Panc1 (cell line): ENCODE measurements at regions not wholly inside any gene's neighbourhood (a gene's known extent, or its start where the extent isn't known, plus 50 kb on each side); places are given as distances from the start of the nearest gene placed in this dataset.

ENCODE experiments used
- ATAC-seq: fragments of 200-7000 bp; cut with Tn5 transposase; 2 replicates; pipeline ENCODE4 v1.9.1; 2020; ENCODE audit warnings: mild to moderate bottlenecking, moderate library complexity
- BruUV-seq: library from RNA; stranded (reverse); fragments of 400-500 nt; replicated peaks from 2 replicates; lab custom pipeline; 2021; lab: Mats Ljungman, UMichigan
- CTCF ChIA-PET: fragments of 300-600 bp; sonication (Branson Sonifier 250); formaldehyde crosslinking; loops from one replicate; lab custom pipeline; 2022; ENCODE audit warnings: antibody characterized with exemption; lab: Charles Lee
- POLR2A ChIA-PET: fragments of 300-600 bp; sonication (Branson Sonifier 250); formaldehyde crosslinking; loops from one replicate; lab custom pipeline; 2022; ENCODE audit warnings: antibody characterized with exemption; lab: Charles Lee
- DNase-seq: peaks from one replicate; pipeline ENCODE4 v3.0.0-alpha.2; 2010; ENCODE audit warnings: low read depth, low spot score
- H3K27ac ChIP-seq: 2 replicates; pipeline ENCODE4 v1.5.1; 2011; ENCODE audit warnings: mild to moderate bottlenecking, low read length, inconsistent platforms
- H3K27me3 ChIP-seq: fragments of 200-500 bp; sonication (Bioruptor generic); 2 replicates; pipeline ENCODE4 v1.6.0; 2014; ENCODE audit warnings: low read length, inconsistent platforms; ENCODE audit not compliant: control insufficient read depth, insufficient read depth
- H3K36me3 ChIP-seq: fragments of 200-500 bp; sonication (Bioruptor generic); 2 replicates; pipeline ENCODE4 v1.5.1; 2014; ENCODE audit warnings: inconsistent platforms, mild to moderate bottlenecking, low read length, moderate library complexity; ENCODE audit not compliant: control insufficient read depth, insufficient read depth
- H3K4me1 ChIP-seq: 2 replicates; pipeline ENCODE4 v1.5.1; 2011; ENCODE audit warnings: inconsistent platforms, mild to moderate bottlenecking, low read length, moderate library complexity; ENCODE audit not compliant: control insufficient read depth, insufficient read depth
- H3K4me3 ChIP-seq, 2 experiments: 2 replicates each; pipeline ENCODE4 v1.5.1; 2011 to 2012; ENCODE audit warnings: low read depth in 2 of 2, low read length in 2 of 2, mild to moderate bottlenecking in 2 of 2, inconsistent platforms in 1 of 2, moderate library complexity in 1 of 2
- H3K9me3 ChIP-seq: fragments of 200-500 bp; sonication (Bioruptor generic); 2 replicates; pipeline ENCODE4 v1.5.1; 2014; ENCODE audit warnings: low read depth, mild to moderate bottlenecking, inconsistent platforms, low read length, moderate library complexity; ENCODE audit not compliant: control insufficient read depth, insufficient read depth
- CTCF ChIP-seq: fragments of 450-650 bp; IDR thresholded peaks from 2 replicates; pipeline ENCODE4 v1.5.1; 2017; ENCODE audit warnings: mild to moderate bottlenecking
- POLR2AphosphoS5 ChIP-seq: IDR thresholded peaks from 2 replicates; pipeline ENCODE4 v1.6.1; 2012; ENCODE audit warnings: mild to moderate bottlenecking, low read depth, low read length, moderate library complexity
- SIN3A ChIP-seq: IDR thresholded peaks from 2 replicates; pipeline ENCODE4 v1.6.1; 2012; ENCODE audit warnings: low read depth, mild to moderate bottlenecking, low read length, moderate library complexity, borderline replicate concordance; ENCODE audit not compliant: insufficient read depth
- TCF7L2 ChIP-seq: IDR thresholded peaks from 2 replicates; pipeline ENCODE4 v1.6.1; 2011; ENCODE audit warnings: mild to moderate bottlenecking, low read depth, low read length, inconsistent platforms
- in situ Hi-C: cut with HindIII; loops from 2 replicates; pipeline ENCODE4 v1.10.0; 2016; ENCODE audit warnings: low sequenced_read_pairs, low pct_unique_long_range_greater_than_20kb
- intact Hi-C: fragments of 100-400 bp; cut with micrococcal nuclease; formaldehyde crosslinking; loops from one replicate; pipeline ENCODE4 v1.10.0; 2022; ENCODE audit not compliant: unreplicated experiment
- TF ChIP-seq, protein P1 (sequence below), 2 experiments: IDR thresholded peaks; 2 replicates each; pipeline ENCODE4 v1.6.1; 2011 to 2012; ENCODE audit warnings: low read depth in 2 of 2, control low read depth in 1 of 2, low read length in 1 of 2, mild to moderate bottlenecking in 1 of 2, moderate library complexity in 1 of 2; ENCODE audit not compliant: insufficient read depth in 1 of 2

GRCh38 chr6:50922579-50923525 is 104.2 kb downstream of the TFAP2B start:
- intact Hi-C loops (no loop called here), in situ Hi-C loops (no loop called here)
- no peak overlapping the region for H3K4me3 ChIP-seq
- no peaks in the 10 kb centered on the region for H3K9me3 ChIP-seq
- ATAC-seq (no peak), DNase-seq (no peak)
- H3K4me1 ChIP-seq = no peaks in the 10 kb centered on the region
- ChIA-PET CTCF (no interaction called here), POLR2A (no interaction called here)
- TF ChIP-seq TCF7L2 (no peak), CTCF (no peak), POLR2AphosphoS5 (no peak), SIN3A (no peak)
- TF ChIP-seq, protein P1, sequence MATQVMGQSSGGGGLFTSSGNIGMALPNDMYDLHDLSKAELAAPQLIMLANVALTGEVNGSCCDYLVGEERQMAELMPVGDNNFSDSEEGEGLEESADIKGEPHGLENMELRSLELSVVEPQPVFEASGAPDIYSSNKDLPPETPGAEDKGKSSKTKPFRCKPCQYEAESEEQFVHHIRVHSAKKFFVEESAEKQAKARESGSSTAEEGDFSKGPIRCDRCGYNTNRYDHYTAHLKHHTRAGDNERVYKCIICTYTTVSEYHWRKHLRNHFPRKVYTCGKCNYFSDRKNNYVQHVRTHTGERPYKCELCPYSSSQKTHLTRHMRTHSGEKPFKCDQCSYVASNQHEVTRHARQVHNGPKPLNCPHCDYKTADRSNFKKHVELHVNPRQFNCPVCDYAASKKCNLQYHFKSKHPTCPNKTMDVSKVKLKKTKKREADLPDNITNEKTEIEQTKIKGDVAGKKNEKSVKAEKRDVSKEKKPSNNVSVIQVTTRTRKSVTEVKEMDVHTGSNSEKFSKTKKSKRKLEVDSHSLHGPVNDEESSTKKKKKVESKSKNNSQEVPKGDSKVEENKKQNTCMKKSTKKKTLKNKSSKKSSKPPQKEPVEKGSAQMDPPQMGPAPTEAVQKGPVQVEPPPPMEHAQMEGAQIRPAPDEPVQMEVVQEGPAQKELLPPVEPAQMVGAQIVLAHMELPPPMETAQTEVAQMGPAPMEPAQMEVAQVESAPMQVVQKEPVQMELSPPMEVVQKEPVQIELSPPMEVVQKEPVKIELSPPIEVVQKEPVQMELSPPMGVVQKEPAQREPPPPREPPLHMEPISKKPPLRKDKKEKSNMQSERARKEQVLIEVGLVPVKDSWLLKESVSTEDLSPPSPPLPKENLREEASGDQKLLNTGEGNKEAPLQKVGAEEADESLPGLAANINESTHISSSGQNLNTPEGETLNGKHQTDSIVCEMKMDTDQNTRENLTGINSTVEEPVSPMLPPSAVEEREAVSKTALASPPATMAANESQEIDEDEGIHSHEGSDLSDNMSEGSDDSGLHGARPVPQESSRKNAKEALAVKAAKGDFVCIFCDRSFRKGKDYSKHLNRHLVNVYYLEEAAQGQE (IDR thresholded peaks at IDR 0.05; ENCODE audit: insufficient read depth in 1 of 2, low read depth in 2 of 2, low read length in 1 of 2) = no peak
- H3K27ac ChIP-seq = no peak overlapping the region
- no peaks in the 10 kb centered on the region for H3K36me3 ChIP-seq
- no TSS peak for BruUV-seq
- no peaks in the 10 kb centered on the region for H3K27me3 ChIP-seq

DNA sequence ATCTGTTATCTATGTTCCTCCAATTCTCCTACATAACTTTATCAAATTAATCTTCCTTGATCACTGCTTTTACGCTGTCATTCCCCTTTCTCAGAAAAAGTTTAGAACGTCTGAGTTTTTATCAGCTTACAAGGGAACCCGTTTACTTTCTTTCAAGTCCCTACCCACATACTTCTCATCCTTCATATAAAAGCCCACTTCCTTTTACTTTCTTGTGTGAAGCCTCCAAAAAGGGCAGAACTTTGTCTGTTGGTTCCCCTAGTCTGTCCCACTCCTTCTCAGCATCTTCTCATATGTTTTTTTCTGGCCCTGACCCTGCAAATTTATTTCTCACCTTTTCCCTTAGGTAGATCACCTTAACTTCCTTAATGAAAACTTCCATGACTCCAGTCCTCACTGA is 106.1 kb downstream of the TFAP2B start:
- no peak for TF ChIP-seq SIN3A
- TF ChIP-seq POLR2AphosphoS5 = no peak

DNA sequence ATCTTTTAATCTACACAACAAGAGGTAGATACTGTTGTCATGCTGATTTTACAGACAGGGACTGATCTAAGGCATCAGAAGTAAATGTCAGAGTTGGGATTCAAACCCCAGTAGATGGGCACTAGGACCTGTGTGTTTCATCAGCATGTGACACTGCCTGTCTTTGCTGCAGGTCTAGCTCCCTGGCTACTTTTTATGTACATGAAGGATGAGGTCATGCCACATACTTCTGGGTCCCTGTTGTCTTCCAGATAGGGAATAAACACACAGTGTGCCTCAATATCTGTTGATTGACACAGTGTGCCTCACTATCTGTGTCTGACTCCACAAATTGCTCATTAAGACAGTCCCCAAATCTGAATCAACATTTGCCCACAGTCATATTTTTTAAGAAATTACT is 106.9 kb downstream of the TFAP2B start:
- intact Hi-C loops (no loop called here), in situ Hi-C loops (no loop called here)
- ChIA-PET CTCF (interaction anchor here (0.7 kb wide), 1 partner anchor 24 kb away, joined by 4 read pairs; no protein-coding TSS in a partner anchor), POLR2A (no interaction called here)
- BruUV-seq = no TSS peak
- Histone ChIP-seq H3K27me3 (no peaks in the 10 kb centered on the region), H3K27ac (no peak overlapping the region), H3K4me1 (no peaks in the 10 kb centered on the region), H3K36me3 (no peaks in the 10 kb centered on the region), H3K9me3 (no peaks in the 10 kb centered on the region), H3K4me3 (no peak overlapping the region)
- ATAC-seq (no peak), DNase-seq (no peak)
- TF ChIP-seq TCF7L2 (no peak), SIN3A (no peak), POLR2AphosphoS5 (no peak), CTCF (no peak)
- TF ChIP-seq, protein P1 (IDR thresholded peaks at IDR 0.05; ENCODE audit: insufficient read depth in 1 of 2, low read depth in 2 of 2, low read length in 1 of 2) = no peak

More for the DNA sequence above, 106.1 kb downstream of the TFAP2B start:
- Histone ChIP-seq H3K27me3 (no peaks in the 10 kb centered on the region), H3K4me3 (no peak overlapping the region), H3K9me3 (no peaks in the 10 kb centered on the region), H3K36me3 (no peaks in the 10 kb centered on the region), H3K27ac (no peak overlapping the region), H3K4me1 (no peaks in the 10 kb centered on the region)
- ATAC-seq = no peak
- no TSS peak for BruUV-seq
- in situ Hi-C loops = no loop called here
- ChIA-PET CTCF (interaction anchor here (0.7 kb wide), 1 partner anchor 24 kb away, joined by 4 read pairs; no protein-coding TSS in a partner anchor), POLR2A (no interaction called here)
- DNase-seq = no peak
- intact Hi-C loops = no loop called here
